ENCODE measurements at regions not wholly inside any gene's neighbourhood (a gene's known extent, or its start where the extent isn't known, plus 50 kb on each side); places are given as distances from the start of the nearest gene placed in this dataset.
"Not testable (repeated sequence)": the region's sequence is repeated elsewhere in the genome, so short reads cannot be mapped to it uniquely, and the experiment has no call there.

DNA sequence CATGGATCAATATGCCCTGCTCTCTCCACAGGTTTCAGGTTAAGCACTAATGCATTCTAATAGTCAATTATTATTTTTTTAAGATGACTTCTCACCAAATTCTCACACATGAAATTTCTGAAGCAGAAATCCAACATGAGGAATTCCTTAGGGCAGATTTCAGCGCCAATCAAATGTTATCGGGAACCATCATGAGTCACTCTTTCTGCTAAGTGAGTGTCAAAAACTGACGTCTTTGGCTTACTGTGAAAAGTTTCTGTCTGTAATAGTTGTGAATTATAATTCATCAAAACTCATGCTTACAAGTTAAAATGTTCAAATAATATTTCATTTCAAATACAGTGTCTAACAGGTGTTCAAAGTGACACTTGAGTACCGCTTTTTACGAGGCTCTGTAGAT lies 1038.6 kb downstream of the SOCS6 start:
- Histone ChIP-seq H3K36me3 (ENCODE audit: control insufficient read depth, insufficient read depth, low read length) (no peaks in the 10 kb centered on the region), H3K9ac (ENCODE audit: low read depth, low read length) (no peak overlapping the region), H3K27me3 (ENCODE audit: control insufficient read depth, insufficient read depth, low read length) (peaks cover 4% of the 10 kb centered on the region), H3K4me1 (ENCODE audit: control insufficient read depth, insufficient read depth, low read length) (peaks cover 3% of the 10 kb centered on the region), H3K9me3 (ENCODE audit: control insufficient read depth, insufficient read depth, low read length) (no peaks in the 10 kb centered on the region), H3K4me3 (ENCODE audit: low read depth, low read length) (no peak overlapping the region)

DNA sequence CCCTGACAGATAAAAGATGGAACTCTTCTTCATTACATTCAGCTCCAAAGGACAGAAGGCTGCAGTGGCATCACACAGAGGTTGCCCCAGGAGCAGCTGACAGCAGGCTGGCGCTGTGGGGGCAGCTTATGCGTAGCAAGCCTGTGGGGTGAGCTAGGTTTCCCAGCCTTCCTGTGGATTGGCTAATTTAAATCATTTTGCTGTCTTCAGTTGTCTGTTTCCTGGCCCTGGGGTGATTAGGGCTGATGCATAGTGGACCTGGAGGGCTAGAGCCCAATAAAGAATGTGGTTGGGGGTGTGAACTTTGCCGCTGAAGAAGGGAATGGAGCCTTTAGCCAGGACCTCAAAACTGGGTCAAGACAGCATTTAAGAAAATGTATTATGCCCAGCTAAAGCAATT lies 1038.0 kb downstream of the SOCS6 start:
- no peaks in the 10 kb centered on the region for H3K9me3 ChIP-seq (ENCODE audit: control insufficient read depth, insufficient read depth, low read length)
- H3K4me3 ChIP-seq (ENCODE audit: low read depth, low read length), result no peak overlapping the region
- peaks cover 4% of the 10 kb centered on the region for H3K27me3 ChIP-seq (ENCODE audit: control insufficient read depth, insufficient read depth, low read length)
- H3K4me1 ChIP-seq (ENCODE audit: control insufficient read depth, insufficient read depth, low read length), result peaks cover 3% of the 10 kb centered on the region
- no peaks in the 10 kb centered on the region for H3K36me3 ChIP-seq (ENCODE audit: control insufficient read depth, insufficient read depth, low read length)
- no peak overlapping the region for H3K9ac ChIP-seq (ENCODE audit: low read depth, low read length)

DNA sequence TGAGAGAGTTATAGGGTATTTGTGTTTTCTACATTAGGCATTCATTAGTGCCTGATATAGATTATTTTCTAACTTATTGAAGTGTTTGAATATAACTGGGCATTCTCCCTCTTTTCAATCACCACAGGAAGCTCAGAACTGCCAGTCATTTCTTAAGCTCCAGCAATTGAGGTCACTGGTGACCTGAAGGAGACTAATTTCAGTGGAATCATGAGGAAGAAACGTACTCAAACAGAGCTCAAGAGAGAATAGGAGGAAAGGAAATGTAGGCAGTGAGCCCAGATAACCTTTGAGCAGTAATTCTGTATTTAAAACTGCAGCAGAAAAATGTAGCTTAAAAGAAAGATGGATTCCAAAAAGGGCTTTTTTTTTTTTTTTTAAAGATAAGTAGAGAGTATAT lies 1035.5 kb downstream of the SOCS6 start:
- no peak overlapping the region for H3K4me3 ChIP-seq (ENCODE audit: low read depth, low read length)
- H3K4me1 ChIP-seq (ENCODE audit: control insufficient read depth, insufficient read depth, low read length), result peaks cover 1% of the 10 kb centered on the region

DNA sequence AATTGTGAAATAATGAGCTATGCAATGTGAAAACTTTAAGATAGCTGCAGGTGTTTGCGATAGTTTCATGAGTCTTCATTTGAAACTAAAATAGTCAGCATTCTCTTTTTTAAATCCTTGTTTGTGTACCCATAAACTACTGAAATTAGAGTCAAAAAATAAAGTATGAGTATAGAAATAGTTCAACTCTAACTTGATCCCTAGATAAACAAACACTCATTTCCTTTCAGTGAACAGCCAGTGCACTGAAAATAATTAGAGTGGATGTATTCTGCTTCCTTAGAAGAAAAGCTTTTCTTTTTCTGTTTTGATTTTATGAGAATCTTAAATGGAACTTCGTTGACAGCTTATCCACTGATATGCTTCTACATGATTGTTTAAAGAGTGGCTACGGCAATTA lies 1033.4 kb downstream of the SOCS6 start:
- Histone ChIP-seq H3K4me1 (ENCODE audit: control insufficient read depth, insufficient read depth, low read length) (no peaks in the 10 kb centered on the region), H3K36me3 (ENCODE audit: control insufficient read depth, insufficient read depth, low read length) (no peaks in the 10 kb centered on the region), H3K27me3 (ENCODE audit: control insufficient read depth, insufficient read depth, low read length) (peaks cover 4% of the 10 kb centered on the region), H3K4me3 (ENCODE audit: low read depth, low read length) (no peak overlapping the region), H3K9ac (ENCODE audit: low read depth, low read length) (no peak overlapping the region), H3K9me3 (ENCODE audit: control insufficient read depth, insufficient read depth, low read length) (no peaks in the 10 kb centered on the region)

More for the DNA sequence above, 1035.5 kb downstream of the SOCS6 start:
- Histone ChIP-seq H3K9me3 (ENCODE audit: control insufficient read depth, insufficient read depth, low read length) (no peaks in the 10 kb centered on the region), H3K9ac (ENCODE audit: low read depth, low read length) (no peak overlapping the region), H3K27me3 (ENCODE audit: control insufficient read depth, insufficient read depth, low read length) (peaks cover 4% of the 10 kb centered on the region), H3K36me3 (ENCODE audit: control insufficient read depth, insufficient read depth, low read length) (no peaks in the 10 kb centered on the region)

- peaks cover 4% of the 10 kb centered on the region for H3K27me3 ChIP-seq (ENCODE audit: control insufficient read depth, insufficient read depth, low read length)
- no peak overlapping the region for H3K4me3 ChIP-seq (ENCODE audit: low read depth, low read length)
- H3K9me3 ChIP-seq (ENCODE audit: control insufficient read depth, insufficient read depth, low read length), result no peaks in the 10 kb centered on the region
- H3K4me1 ChIP-seq (ENCODE audit: control insufficient read depth, insufficient read depth, low read length), result no peaks in the 10 kb centered on the region
- no peak overlapping the region for H3K9ac ChIP-seq (ENCODE audit: low read depth, low read length)
- H3K36me3 ChIP-seq (ENCODE audit: control insufficient read depth, insufficient read depth, low read length), result no peaks in the 10 kb centered on the region
Observed at GRCh38 chr18:71321319-71321718, 1032.5 kb downstream of the SOCS6 start.

DNA sequence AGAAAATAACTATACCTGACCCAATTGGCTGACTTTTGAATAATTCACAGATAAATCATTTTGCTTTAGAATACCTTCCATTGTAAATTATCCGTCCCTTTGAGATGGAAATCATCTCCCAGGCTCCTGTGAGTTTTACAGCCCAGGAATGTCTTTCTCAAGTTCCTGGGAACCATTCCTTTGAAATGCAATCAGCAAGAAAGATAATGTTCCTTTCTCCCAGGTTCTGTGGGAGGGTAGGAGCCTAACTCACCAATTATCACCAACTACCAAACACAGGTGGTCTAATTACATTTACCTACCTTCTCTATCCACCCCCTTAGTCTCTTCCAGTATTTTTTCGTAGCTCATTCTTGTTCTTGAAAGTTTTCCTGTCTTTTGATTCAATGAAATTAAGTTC lies 1016.0 kb downstream of the SOCS6 start:
- no peaks in the 10 kb centered on the region for H3K9me3 ChIP-seq (ENCODE audit: control insufficient read depth, insufficient read depth, low read length)
- peaks cover 15% of the 10 kb centered on the region for H3K4me1 ChIP-seq (ENCODE audit: control insufficient read depth, insufficient read depth, low read length)
- no peak overlapping the region for H3K9ac ChIP-seq (ENCODE audit: low read depth, low read length)
- H3K27me3 ChIP-seq (ENCODE audit: control insufficient read depth, insufficient read depth, low read length), result peaks cover 86% of the 10 kb centered on the region
- H3K36me3 ChIP-seq (ENCODE audit: control insufficient read depth, insufficient read depth, low read length), result no peaks in the 10 kb centered on the region
- H3K4me3 ChIP-seq (ENCODE audit: low read depth, low read length), result no peak overlapping the region

- H3K9ac ChIP-seq (ENCODE audit: low read depth, low read length); H3K36me3 ChIP-seq (ENCODE audit: control insufficient read depth, insufficient read depth, low read length); H3K9me3 ChIP-seq (ENCODE audit: control insufficient read depth, insufficient read depth, low read length); H3K4me3 ChIP-seq (ENCODE audit: low read depth, low read length): not testable (repeated sequence)
- peaks cover 75% of the 10 kb centered on the region for H3K27me3 ChIP-seq (ENCODE audit: control insufficient read depth, insufficient read depth, low read length)
- H3K4me1 ChIP-seq (ENCODE audit: control insufficient read depth, insufficient read depth, low read length), result peaks cover 15% of the 10 kb centered on the region
Observed at GRCh38 chr18:71303743-71304142, 1014.9 kb downstream of the SOCS6 start.

DNA sequence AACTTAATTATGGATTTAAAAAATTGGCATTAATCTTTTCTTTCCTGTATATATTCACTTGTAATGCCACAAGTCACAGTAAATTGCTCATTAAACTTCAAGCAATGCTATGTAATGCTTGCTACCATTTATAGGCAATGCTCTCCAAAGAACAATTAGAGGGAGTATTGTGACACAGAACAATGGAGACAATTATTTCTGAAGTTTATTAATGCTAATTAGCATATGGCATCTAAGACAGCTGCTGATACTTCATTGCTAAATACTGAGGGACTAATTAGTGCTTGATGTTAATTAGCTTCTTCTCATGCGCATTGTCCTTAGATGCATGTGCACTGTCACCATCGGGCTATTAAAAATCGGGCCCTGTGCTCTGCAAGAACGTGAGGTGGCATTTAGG lies 1012.8 kb downstream of the SOCS6 start:
- Histone ChIP-seq H3K36me3 (ENCODE audit: control insufficient read depth, insufficient read depth, low read length) (no peaks in the 10 kb centered on the region), H3K9me3 (ENCODE audit: control insufficient read depth, insufficient read depth, low read length) (no peaks in the 10 kb centered on the region), H3K4me1 (ENCODE audit: control insufficient read depth, insufficient read depth, low read length) (peaks cover 15% of the 10 kb centered on the region), H3K4me3 (ENCODE audit: low read depth, low read length) (no peak overlapping the region), H3K27me3 (ENCODE audit: control insufficient read depth, insufficient read depth, low read length) (peaks cover 54% of the 10 kb centered on the region), H3K9ac (ENCODE audit: low read depth, low read length) (no peak overlapping the region)

- not testable (repeated sequence) for H3K9ac ChIP-seq (ENCODE audit: low read depth, low read length); H3K36me3 ChIP-seq (ENCODE audit: control insufficient read depth, insufficient read depth, low read length); H3K4me1 ChIP-seq (ENCODE audit: control insufficient read depth, insufficient read depth, low read length); H3K9me3 ChIP-seq (ENCODE audit: control insufficient read depth, insufficient read depth, low read length); H3K27me3 ChIP-seq (ENCODE audit: control insufficient read depth, insufficient read depth, low read length); H3K4me3 ChIP-seq (ENCODE audit: low read depth, low read length)
Observed at GRCh38 chr18:71294201-71294600, 1005.4 kb downstream of the SOCS6 start.

- H3K9me3 ChIP-seq (ENCODE audit: control insufficient read depth, insufficient read depth, low read length), result no peaks in the 10 kb centered on the region
- H3K9ac ChIP-seq (ENCODE audit: low read depth, low read length), result no peak overlapping the region
- H3K4me3 ChIP-seq (ENCODE audit: low read depth, low read length), result no peak overlapping the region
Observed at GRCh38 chr18:71293322-71293721, 1004.5 kb downstream of the SOCS6 start.

DNA sequence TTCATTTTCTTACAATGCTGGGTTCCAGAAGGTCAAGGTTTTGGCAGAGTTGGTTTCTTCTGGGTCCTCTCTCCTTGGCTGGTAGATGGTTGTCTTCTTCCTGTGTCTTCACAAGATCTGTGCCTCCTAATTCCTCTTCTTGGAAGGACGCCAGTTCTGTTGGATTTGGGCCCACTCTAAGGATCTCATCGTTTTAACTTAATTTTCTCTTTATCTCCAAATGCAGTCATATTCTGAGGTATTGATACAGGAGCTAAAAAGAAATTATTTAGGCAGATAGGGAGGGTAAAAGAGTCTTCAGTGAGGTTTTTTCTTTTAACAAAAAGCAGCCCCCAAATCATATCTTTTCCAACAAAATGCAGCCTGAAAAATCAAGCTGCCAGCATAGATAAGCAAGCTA lies 998.4 kb downstream of the SOCS6 start:
- peaks cover 9% of the 10 kb centered on the region for H3K4me1 ChIP-seq (ENCODE audit: control insufficient read depth, insufficient read depth, low read length)
- no peaks in the 10 kb centered on the region for H3K9me3 ChIP-seq (ENCODE audit: control insufficient read depth, insufficient read depth, low read length)
- H3K27me3 ChIP-seq (ENCODE audit: control insufficient read depth, insufficient read depth, low read length), result no peaks in the 10 kb centered on the region
- no peak overlapping the region for H3K9ac ChIP-seq (ENCODE audit: low read depth, low read length)
- H3K4me3 ChIP-seq (ENCODE audit: low read depth, low read length), result no peak overlapping the region
- no peaks in the 10 kb centered on the region for H3K36me3 ChIP-seq (ENCODE audit: control insufficient read depth, insufficient read depth, low read length)

More at GRCh38 chr18:71293322-71293721, 1004.5 kb downstream of the SOCS6 start:
- no peaks in the 10 kb centered on the region for H3K27me3 ChIP-seq (ENCODE audit: control insufficient read depth, insufficient read depth, low read length)
- no peaks in the 10 kb centered on the region for H3K4me1 ChIP-seq (ENCODE audit: control insufficient read depth, insufficient read depth, low read length)
- no peaks in the 10 kb centered on the region for H3K36me3 ChIP-seq (ENCODE audit: control insufficient read depth, insufficient read depth, low read length)

GRCh38 chr18:71252351-71252865 lies 963.6 kb downstream of the SOCS6 start:
- Histone ChIP-seq H3K9ac (ENCODE audit: low read depth, low read length) (no peak overlapping the region), H3K4me1 (ENCODE audit: control insufficient read depth, insufficient read depth, low read length) (no peaks in the 10 kb centered on the region), H3K9me3 (ENCODE audit: control insufficient read depth, insufficient read depth, low read length) (no peaks in the 10 kb centered on the region), H3K4me3 (ENCODE audit: low read depth, low read length) (no peak overlapping the region), H3K27me3 (ENCODE audit: control insufficient read depth, insufficient read depth, low read length) (no peaks in the 10 kb centered on the region), H3K36me3 (ENCODE audit: control insufficient read depth, insufficient read depth, low read length) (no peaks in the 10 kb centered on the region)
